ENCODE measurements at regions not wholly inside any gene's neighbourhood (a gene's known extent, or its start where the extent isn't known, plus 50 kb on each side); places are given as distances from the start of the nearest gene placed in this dataset.
"Not testable (repeated sequence)": the region's sequence is repeated elsewhere in the genome, so short reads cannot be mapped to it uniquely, and the experiment has no call there.

DNA sequence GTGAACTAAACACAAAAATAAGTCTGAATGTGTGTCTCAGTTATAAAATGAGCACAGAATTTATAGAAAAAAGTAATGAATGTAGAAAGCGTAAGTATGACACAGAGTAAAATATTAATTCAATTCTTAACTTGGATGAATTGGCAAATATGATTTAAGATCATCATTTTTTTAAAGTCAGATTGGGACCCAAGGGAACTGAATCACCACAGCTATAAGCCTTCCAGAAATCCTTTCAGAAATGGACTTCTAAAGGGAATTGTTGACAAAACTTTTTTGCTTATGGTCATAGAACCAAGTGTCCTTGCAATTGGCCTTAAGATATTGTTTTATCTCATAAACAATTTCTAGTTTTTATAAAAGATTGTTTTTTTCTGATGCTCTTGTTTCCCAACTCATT lies 495.1 kb upstream of the DAB2 start:
- no peak overlapping the region for H3K4me3 ChIP-seq (ENCODE audit: low read length)
- no peak for DNase-seq (ENCODE audit: low read depth)
- TF ChIP-seq, protein P1, sequence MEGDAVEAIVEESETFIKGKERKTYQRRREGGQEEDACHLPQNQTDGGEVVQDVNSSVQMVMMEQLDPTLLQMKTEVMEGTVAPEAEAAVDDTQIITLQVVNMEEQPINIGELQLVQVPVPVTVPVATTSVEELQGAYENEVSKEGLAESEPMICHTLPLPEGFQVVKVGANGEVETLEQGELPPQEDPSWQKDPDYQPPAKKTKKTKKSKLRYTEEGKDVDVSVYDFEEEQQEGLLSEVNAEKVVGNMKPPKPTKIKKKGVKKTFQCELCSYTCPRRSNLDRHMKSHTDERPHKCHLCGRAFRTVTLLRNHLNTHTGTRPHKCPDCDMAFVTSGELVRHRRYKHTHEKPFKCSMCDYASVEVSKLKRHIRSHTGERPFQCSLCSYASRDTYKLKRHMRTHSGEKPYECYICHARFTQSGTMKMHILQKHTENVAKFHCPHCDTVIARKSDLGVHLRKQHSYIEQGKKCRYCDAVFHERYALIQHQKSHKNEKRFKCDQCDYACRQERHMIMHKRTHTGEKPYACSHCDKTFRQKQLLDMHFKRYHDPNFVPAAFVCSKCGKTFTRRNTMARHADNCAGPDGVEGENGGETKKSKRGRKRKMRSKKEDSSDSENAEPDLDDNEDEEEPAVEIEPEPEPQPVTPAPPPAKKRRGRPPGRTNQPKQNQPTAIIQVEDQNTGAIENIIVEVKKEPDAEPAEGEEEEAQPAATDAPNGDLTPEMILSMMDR (IDR thresholded peaks at IDR 0.05; ENCODE audit: insufficient read depth, low read depth, low read length, missing control alignments) = no peak

DNA sequence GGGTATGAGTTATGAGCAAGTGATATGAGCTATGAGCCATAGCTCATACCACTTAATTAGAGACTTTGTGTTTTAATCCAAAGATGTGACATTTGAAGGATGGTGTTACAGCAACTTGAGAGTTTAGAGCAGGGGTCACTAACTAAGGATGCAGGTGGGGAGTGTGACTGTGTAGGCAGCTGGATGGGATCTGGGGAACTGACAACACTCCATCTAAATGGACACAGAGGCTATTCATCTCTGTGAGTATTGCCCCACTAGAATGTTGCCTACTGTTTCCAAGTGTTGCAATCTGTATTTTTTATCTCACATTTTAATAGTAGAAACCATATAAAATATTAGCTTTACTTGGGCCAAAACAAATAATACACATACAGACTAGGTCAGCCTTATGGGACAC lies 488.1 kb upstream of the DAB2 start:
- H3K4me3 ChIP-seq (ENCODE audit: low read length) = no peak overlapping the region
- TF ChIP-seq, protein P1 (IDR thresholded peaks at IDR 0.05; ENCODE audit: insufficient read depth, low read depth, low read length, missing control alignments) = no peak
- DNase-seq (ENCODE audit: low read depth) = no peak

GRCh38 chr5:39907267-39907951 lies 482.6 kb upstream of the DAB2 start:
- H3K4me3 ChIP-seq (ENCODE audit: low read length) = not testable (repeated sequence)
- DNase-seq (ENCODE audit: low read depth) = peak; percentile 47

DNA sequence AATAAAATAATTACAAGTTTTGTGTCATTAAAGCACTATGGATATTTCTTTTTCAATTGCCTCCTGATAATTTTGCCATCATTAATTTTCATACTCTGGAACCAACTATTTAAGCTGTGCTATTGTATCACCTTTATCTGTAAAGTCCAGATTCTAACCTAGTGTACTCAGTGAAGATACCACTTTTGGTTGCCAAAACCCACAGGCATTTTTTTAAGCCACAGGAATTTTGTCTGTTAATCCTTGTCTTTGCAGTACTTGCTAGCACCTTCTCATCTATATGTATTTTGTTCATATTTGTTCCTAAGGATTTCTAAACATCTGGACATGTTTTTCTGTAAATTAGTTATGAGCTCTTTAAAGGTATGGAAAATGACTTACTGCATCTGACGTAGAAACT lies 481.4 kb upstream of the DAB2 start:
- no peak overlapping the region for H3K4me3 ChIP-seq (ENCODE audit: low read length)
- DNase-seq (ENCODE audit: low read depth) = peak; percentile 25
- TF ChIP-seq, protein P1 (IDR thresholded peaks at IDR 0.05; ENCODE audit: insufficient read depth, low read depth, low read length, missing control alignments) = no peak

DNA sequence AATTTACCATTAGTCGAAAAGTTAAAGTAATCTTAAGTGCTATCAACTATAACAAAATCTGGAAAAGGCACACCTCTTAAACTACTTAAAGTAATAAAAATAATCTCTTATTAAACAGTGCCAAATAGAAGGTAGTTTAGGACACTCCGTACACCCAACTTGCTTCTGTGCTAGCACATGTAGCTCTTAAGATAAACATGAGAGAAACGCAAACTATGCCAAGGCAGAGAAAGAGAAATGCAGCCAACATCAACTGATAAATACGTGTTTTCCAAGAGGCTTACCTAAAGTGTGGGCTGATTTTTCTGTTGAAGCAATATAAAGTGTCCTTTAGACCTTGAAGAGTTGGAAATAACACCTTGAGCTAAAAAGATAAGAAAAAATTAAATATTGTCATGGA lies 480.6 kb upstream of the DAB2 start:
- TF ChIP-seq, protein P1 (IDR thresholded peaks at IDR 0.05; ENCODE audit: insufficient read depth, low read depth, low read length, missing control alignments) = no peak
- H3K4me3 ChIP-seq (ENCODE audit: low read length) = no peak overlapping the region
- DNase-seq (ENCODE audit: low read depth) = no peak

- TF ChIP-seq, protein P1 (IDR thresholded peaks at IDR 0.05; ENCODE audit: insufficient read depth, low read depth, low read length, missing control alignments) = no peak
- no peak for DNase-seq (ENCODE audit: low read depth)
- H3K4me3 ChIP-seq (ENCODE audit: low read length) = no peak overlapping the region
Measured at GRCh38 chr5:39902626-39903025, 477.8 kb upstream of the DAB2 start.

DNA sequence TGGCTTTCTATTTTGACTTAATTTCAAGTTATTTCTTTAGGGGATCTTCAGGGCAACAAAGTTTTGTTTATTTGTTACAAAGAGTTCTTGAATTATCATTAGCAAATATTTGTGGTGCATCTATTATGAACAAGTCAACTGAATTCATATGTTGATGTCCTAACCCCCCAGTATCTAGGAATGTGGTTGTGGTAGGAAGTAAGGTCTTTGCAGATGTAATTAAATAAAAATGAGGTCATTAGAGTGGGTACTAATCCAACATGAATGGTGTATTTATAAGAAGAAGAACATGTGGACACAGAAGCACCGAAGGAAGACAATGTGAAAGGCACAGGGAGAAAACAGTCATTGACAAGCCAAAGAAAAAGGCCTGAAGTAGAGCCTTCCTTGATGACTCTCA lies 474.0 kb upstream of the DAB2 start:
- TF ChIP-seq, protein P1 (IDR thresholded peaks at IDR 0.05; ENCODE audit: insufficient read depth, low read depth, low read length, missing control alignments) = no peak
- no peak for DNase-seq (ENCODE audit: low read depth)
- H3K4me3 ChIP-seq (ENCODE audit: low read length) = no peak overlapping the region
